ENCODE measurements at regions not wholly inside any gene's neighbourhood (a gene's known extent, or its start where the extent isn't known, plus 50 kb on each side); places are given as distances from the start of the nearest gene placed in this dataset.

DNA sequence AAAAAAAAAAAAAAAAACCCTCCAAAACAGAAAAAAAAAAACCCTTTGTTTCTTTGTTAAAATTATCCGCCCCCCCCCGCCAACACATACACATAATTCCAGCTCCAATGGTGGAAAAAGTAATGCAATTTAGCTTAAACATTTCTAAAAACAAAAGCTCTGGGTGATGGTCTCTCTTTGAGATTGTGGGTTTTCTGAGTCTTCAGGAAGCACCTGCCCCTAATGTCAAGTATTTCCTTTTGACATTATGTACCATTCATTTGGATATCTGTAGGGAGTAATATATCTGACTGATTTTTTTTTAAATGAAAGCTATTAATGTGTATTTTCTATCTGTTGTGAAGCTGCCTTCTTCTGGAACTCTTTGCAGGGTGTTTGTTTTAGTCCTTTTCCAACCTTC, 389.7 kb downstream of the TAF11L14 start (continued):
- TF ChIP-seq, protein P1, sequence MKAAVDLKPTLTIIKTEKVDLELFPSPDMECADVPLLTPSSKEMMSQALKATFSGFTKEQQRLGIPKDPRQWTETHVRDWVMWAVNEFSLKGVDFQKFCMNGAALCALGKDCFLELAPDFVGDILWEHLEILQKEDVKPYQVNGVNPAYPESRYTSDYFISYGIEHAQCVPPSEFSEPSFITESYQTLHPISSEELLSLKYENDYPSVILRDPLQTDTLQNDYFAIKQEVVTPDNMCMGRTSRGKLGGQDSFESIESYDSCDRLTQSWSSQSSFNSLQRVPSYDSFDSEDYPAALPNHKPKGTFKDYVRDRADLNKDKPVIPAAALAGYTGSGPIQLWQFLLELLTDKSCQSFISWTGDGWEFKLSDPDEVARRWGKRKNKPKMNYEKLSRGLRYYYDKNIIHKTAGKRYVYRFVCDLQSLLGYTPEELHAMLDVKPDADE (IDR thresholded peaks at IDR 0.05) = no peak
- TF ChIP-seq STAT1 (IDR thresholded peaks at IDR 0.05; ENCODE audit: unreplicated experiment) = no peak

DNA sequence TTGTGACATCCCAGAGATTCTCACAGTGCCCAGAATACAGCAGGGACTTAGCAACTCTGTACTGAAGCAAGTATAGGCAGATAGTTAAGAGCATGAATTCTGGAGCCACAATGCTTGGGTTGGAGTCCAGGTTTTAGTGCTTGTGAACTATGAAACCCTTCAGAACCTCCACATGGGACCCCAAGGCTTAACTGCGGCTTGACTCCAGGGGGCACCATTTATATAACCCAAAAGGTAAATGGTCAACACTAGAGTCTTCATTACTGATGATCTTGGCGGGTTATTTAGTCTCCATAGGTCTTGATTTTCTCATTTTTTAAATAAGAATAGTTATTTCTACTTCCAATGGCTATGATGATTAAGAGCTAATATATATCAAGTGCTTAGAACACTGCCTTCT, 390.3 kb downstream of the TAF11L14 start:
- DNase-seq (ENCODE audit: low spot score) = peak; percentile 43

More for the DNA sequence above, 390.3 kb downstream of the TAF11L14 start:
- H3K36me3 ChIP-seq (ENCODE audit: insufficient read depth) = no peaks in the 10 kb centered on the region
- TF ChIP-seq, protein P2, sequence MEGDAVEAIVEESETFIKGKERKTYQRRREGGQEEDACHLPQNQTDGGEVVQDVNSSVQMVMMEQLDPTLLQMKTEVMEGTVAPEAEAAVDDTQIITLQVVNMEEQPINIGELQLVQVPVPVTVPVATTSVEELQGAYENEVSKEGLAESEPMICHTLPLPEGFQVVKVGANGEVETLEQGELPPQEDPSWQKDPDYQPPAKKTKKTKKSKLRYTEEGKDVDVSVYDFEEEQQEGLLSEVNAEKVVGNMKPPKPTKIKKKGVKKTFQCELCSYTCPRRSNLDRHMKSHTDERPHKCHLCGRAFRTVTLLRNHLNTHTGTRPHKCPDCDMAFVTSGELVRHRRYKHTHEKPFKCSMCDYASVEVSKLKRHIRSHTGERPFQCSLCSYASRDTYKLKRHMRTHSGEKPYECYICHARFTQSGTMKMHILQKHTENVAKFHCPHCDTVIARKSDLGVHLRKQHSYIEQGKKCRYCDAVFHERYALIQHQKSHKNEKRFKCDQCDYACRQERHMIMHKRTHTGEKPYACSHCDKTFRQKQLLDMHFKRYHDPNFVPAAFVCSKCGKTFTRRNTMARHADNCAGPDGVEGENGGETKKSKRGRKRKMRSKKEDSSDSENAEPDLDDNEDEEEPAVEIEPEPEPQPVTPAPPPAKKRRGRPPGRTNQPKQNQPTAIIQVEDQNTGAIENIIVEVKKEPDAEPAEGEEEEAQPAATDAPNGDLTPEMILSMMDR (conservative IDR thresholded peaks at IDR 0.05; ENCODE audit: low read depth in 2 of 2) = peak; percentile 49 to 55
- TF ChIP-seq, protein P3, sequence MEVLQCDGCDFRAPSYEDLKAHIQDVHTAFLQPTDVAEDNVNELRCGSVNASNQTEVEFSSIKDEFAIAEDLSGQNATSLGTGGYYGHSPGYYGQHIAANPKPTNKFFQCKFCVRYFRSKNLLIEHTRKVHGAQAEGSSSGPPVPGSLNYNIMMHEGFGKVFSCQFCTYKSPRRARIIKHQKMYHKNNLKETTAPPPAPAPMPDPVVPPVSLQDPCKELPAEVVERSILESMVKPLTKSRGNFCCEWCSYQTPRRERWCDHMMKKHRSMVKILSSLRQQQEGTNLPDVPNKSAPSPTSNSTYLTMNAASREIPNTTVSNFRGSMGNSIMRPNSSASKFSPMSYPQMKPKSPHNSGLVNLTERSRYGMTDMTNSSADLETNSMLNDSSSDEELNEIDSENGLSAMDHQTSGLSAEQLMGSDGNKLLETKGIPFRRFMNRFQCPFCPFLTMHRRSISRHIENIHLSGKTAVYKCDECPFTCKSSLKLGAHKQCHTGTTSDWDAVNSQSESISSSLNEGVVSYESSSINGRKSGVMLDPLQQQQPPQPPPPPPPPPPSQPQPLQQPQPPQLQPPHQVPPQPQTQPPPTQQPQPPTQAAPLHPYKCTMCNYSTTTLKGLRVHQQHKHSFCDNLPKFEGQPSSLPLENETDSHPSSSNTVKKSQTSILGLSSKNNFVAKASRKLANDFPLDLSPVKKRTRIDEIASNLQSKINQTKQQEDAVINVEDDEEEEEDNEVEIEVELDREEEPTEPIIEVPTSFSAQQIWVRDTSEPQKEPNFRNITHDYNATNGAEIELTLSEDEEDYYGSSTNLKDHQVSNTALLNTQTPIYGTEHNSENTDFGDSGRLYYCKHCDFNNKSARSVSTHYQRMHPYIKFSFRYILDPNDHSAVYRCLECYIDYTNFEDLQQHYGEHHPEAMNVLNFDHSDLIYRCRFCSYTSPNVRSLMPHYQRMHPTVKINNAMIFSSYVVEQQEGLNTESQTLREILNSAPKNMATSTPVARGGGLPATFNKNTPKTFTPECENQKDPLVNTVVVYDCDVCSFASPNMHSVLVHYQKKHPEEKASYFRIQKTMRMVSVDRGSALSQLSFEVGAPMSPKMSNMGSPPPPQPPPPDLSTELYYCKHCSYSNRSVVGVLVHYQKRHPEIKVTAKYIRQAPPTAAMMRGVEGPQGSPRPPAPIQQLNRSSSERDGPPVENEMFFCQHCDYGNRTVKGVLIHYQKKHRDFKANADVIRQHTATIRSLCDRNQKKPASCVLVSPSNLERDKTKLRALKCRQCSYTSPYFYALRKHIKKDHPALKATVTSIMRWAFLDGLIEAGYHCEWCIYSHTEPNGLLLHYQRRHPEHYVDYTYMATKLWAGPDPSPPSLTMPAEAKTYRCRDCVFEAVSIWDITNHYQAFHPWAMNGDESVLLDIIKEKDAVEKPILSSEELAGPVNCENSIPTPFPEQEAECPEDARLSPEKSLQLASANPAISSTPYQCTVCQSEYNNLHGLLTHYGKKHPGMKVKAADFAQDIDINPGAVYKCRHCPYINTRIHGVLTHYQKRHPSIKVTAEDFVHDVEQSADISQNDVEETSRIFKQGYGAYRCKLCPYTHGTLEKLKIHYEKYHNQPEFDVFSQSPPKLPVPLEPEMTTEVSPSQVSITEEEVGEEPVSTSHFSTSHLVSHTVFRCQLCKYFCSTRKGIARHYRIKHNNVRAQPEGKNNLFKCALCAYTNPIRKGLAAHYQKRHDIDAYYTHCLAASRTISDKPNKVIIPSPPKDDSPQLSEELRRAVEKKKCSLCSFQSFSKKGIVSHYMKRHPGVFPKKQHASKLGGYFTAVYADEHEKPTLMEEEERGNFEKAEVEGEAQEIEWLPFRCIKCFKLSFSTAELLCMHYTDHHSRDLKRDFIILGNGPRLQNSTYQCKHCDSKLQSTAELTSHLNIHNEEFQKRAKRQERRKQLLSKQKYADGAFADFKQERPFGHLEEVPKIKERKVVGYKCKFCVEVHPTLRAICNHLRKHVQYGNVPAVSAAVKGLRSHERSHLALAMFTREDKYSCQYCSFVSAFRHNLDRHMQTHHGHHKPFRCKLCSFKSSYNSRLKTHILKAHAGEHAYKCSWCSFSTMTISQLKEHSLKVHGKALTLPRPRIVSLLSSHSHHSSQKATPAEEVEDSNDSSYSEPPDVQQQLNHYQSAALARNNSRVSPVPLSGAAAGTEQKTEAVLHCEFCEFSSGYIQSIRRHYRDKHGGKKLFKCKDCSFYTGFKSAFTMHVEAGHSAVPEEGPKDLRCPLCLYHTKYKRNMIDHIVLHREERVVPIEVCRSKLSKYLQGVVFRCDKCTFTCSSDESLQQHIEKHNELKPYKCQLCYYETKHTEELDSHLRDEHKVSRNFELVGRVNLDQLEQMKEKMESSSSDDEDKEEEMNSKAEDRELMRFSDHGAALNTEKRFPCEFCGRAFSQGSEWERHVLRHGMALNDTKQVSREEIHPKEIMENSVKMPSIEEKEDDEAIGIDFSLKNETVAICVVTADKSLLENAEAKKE (CRISPR knock-in tag; IDR thresholded peaks at IDR 0.05) = no peak
- Mint-ChIP-seq H3K9me3 (no peaks in the 10 kb centered on the region), H3K4me3 (no peak overlapping the region), H3K4me1 (no peaks in the 10 kb centered on the region), H3K36me3 (ENCODE audit: low read depth) (no peaks in the 10 kb centered on the region), H3K27ac (no peak overlapping the region), H3K27me3 (ENCODE audit: insufficient read depth, low read depth, poor library complexity) (peaks cover 6% of the 10 kb centered on the region)
- H3K79me2 ChIP-seq (replicated peaks; ENCODE audit: insufficient read depth) = no peaks in the 10 kb centered on the region
- H4K20me1 ChIP-seq (replicated peaks; ENCODE audit: insufficient read depth) = no peaks in the 10 kb centered on the region
- no peaks in the 10 kb centered on the region for H3K4me1 ChIP-seq (ENCODE audit: insufficient read depth)
- H2AFZ ChIP-seq = peak overlapping the region; percentile 8; the same call in 1 of the 2 replicates
- no peaks in the 10 kb centered on the region for H3K27me3 ChIP-seq (ENCODE audit: insufficient read depth)
- H3K4me3 ChIP-seq = no peak overlapping the region
- H3F3A ChIP-seq (replicated peaks; ENCODE audit: low read depth) = no peaks in the 10 kb centered on the region
- H3K9me2 ChIP-seq (ENCODE audit: insufficient read depth) = no peaks in the 10 kb centered on the region; the same call in 1 of the 2 replicates
- ATAC-seq = peak; percentile 44; the same call in 1 of the 3 replicates
- no peak overlapping the region for H3K4me2 ChIP-seq
- no peak overlapping the region for H3K27ac ChIP-seq (ENCODE audit: low read depth)
